ENCODE measurements at regions not wholly inside any gene's neighbourhood (a gene's known extent, or its start where the extent isn't known, plus 50 kb on each side); places are given as distances from the start of the nearest gene placed in this dataset.

GRCh38 chrX:131739823-131740222, 195.9 kb downstream of the OR13H1 start (continued):
- no peak for TF ChIP-seq AFF4 (CRISPR knock-in tag; IDR thresholded peaks at IDR 0.05)
- no peak for TF ChIP-seq KDM1A (CRISPR knock-in tag; IDR thresholded peaks at IDR 0.05)
- no peak for TF ChIP-seq ZNF503 (CRISPR knock-in tag; IDR thresholded peaks at IDR 0.05)
- TF ChIP-seq ZNF362 (CRISPR knock-in tag; IDR thresholded peaks at IDR 0.05; ENCODE audit: borderline replicate concordance) = no peak
- TF ChIP-seq ZNF776 (CRISPR knock-in tag; IDR thresholded peaks at IDR 0.05) = no peak
- no peak for TF ChIP-seq POGK (CRISPR knock-in tag; conservative IDR thresholded peaks at IDR 0.05)
- TF ChIP-seq ATF1 (CRISPR knock-in tag; IDR thresholded peaks at IDR 0.05) = no peak
- no peak for TF ChIP-seq MAX (IDR thresholded peaks at IDR 0.05)
- no peak for TF ChIP-seq ZNF646 (CRISPR knock-in tag; IDR thresholded peaks at IDR 0.05)
- TF ChIP-seq REXO4 (CRISPR knock-in tag; IDR thresholded peaks at IDR 0.05; ENCODE audit: borderline replicate concordance) = no peak

All from HepG2 (cell line).